GM12873 (cell line): ENCODE measurements at regions not wholly inside any gene's neighbourhood (a gene's known extent, or its start where the extent isn't known, plus 50 kb on each side); places are given as distances from the start of the nearest gene placed in this dataset.

Experiments
- CTCF ChIP-seq: IDR thresholded peaks from 2 replicates; pipeline ENCODE4 v1.5.1; 2012; ENCODE audit warnings: low read depth, mild to moderate bottlenecking, moderate library complexity, low read length, control low read depth; ENCODE audit not compliant: insufficient read depth; ENCODE audit errors: missing control alignments

- TF ChIP-seq CTCF: no peak
Observed at GRCh38 chr19:30659638-30660037, 287.5 kb downstream of the ZNF536 start.

GRCh38 chr19:30656520-30657100 is 284.4 kb downstream of the ZNF536 start:
- no peak for TF ChIP-seq CTCF

- no peak for TF ChIP-seq CTCF
Observed at GRCh38 chr19:30653646-30654386, 281.6 kb downstream of the ZNF536 start.

GRCh38 chr19:30652751-30653150 is 280.6 kb downstream of the ZNF536 start:
- TF ChIP-seq CTCF: no peak

GRCh38 chr19:30651691-30652090 is 279.5 kb downstream of the ZNF536 start:
- TF ChIP-seq CTCF: no peak

GRCh38 chr19:30651066-30651465 is 278.9 kb downstream of the ZNF536 start:
- no peak for TF ChIP-seq CTCF

- peak; percentile 84 for TF ChIP-seq CTCF
Observed at GRCh38 chr19:30649934-30650614, 277.9 kb downstream of the ZNF536 start.
